SKM-1 (cell line): ENCODE measurements at regions not wholly inside any gene's neighbourhood (a gene's known extent, or its start where the extent isn't known, plus 50 kb on each side); places are given as distances from the start of the nearest gene placed in this dataset.

ENCODE experiments used
- DNase-seq: peaks from one replicate; lab custom pipeline; 2025; ENCODE audit not compliant: unreplicated experiment; lab: John Stamatoyannopoulos, UW

- DNase-seq = no peak
Measured at GRCh38 chrX:28042260-28042659, 61.0 kb upstream of the DCAF8L1 start.

- no peak for DNase-seq
Measured at GRCh38 chrX:28039258-28039657, 58.0 kb upstream of the DCAF8L1 start.
